ENCODE measurements at regions not wholly inside any gene's neighbourhood (a gene's known extent, or its start where the extent isn't known, plus 50 kb on each side); places are given as distances from the start of the nearest gene placed in this dataset.
"Not testable (repeated sequence)": the region's sequence is repeated elsewhere in the genome, so short reads cannot be mapped to it uniquely, and the experiment has no call there.

GRCh38 chr4:79689740-79690139 is 281.7 kb upstream of the GK2 start:
- no peaks in the 10 kb centered on the region for H3K36me3 ChIP-seq (replicated peaks; ENCODE audit: control insufficient read depth, insufficient read depth, low read length)
- H3K27me3 ChIP-seq (ENCODE audit: control insufficient read depth, insufficient read depth, low read length), result no peaks in the 10 kb centered on the region
- DNase-seq, result no peak
- no peak overlapping the region for H3K4me3 ChIP-seq (ENCODE audit: insufficient read depth, low read depth, low read length)

GRCh38 chr4:79688691-79689090 is 280.7 kb upstream of the GK2 start:
- H3K36me3 ChIP-seq (replicated peaks; ENCODE audit: control insufficient read depth, insufficient read depth, low read length), result no peaks in the 10 kb centered on the region
- no peak for DNase-seq
- no peaks in the 10 kb centered on the region for H3K27me3 ChIP-seq (ENCODE audit: control insufficient read depth, insufficient read depth, low read length)
- no peak overlapping the region for H3K4me3 ChIP-seq (ENCODE audit: insufficient read depth, low read depth, low read length)

GRCh38 chr4:79687006-79687405 is 279.0 kb upstream of the GK2 start:
- H3K36me3 ChIP-seq (replicated peaks; ENCODE audit: control insufficient read depth, insufficient read depth, low read length), result no peaks in the 10 kb centered on the region
- H3K27me3 ChIP-seq (ENCODE audit: control insufficient read depth, insufficient read depth, low read length), result no peaks in the 10 kb centered on the region
- no peak for DNase-seq

GRCh38 chr4:79685542-79685941 is 277.5 kb upstream of the GK2 start:
- Histone ChIP-seq H3K27me3 (ENCODE audit: control insufficient read depth, insufficient read depth, low read length) (no peaks in the 10 kb centered on the region), H3K4me3 (ENCODE audit: insufficient read depth, low read depth, low read length) (no peak overlapping the region), H3K36me3 (replicated peaks; ENCODE audit: control insufficient read depth, insufficient read depth, low read length) (no peaks in the 10 kb centered on the region)
- no peak for DNase-seq

More at GRCh38 chr4:79687006-79687405, 279.0 kb upstream of the GK2 start:
- H3K4me3 ChIP-seq (ENCODE audit: insufficient read depth, low read depth, low read length), result no peak overlapping the region

- H3K4me3 ChIP-seq (ENCODE audit: insufficient read depth, low read depth, low read length), result no peak overlapping the region
- H3K27me3 ChIP-seq (ENCODE audit: control insufficient read depth, insufficient read depth, low read length), result no peaks in the 10 kb centered on the region
- H3K36me3 ChIP-seq (replicated peaks; ENCODE audit: control insufficient read depth, insufficient read depth, low read length), result no peaks in the 10 kb centered on the region
- no peak for DNase-seq
Measured at GRCh38 chr4:79684516-79684915, 276.5 kb upstream of the GK2 start.

- no peaks in the 10 kb centered on the region for H3K36me3 ChIP-seq (replicated peaks; ENCODE audit: control insufficient read depth, insufficient read depth, low read length)
- H3K4me3 ChIP-seq (ENCODE audit: insufficient read depth, low read depth, low read length), result no peak overlapping the region
- H3K27me3 ChIP-seq (ENCODE audit: control insufficient read depth, insufficient read depth, low read length), result no peaks in the 10 kb centered on the region
- no peak for DNase-seq
Measured at GRCh38 chr4:79682801-79683530, 274.9 kb upstream of the GK2 start.

- no peak for DNase-seq
- Histone ChIP-seq H3K36me3 (replicated peaks; ENCODE audit: control insufficient read depth, insufficient read depth, low read length) (no peaks in the 10 kb centered on the region), H3K4me3 (ENCODE audit: insufficient read depth, low read depth, low read length) (no peak overlapping the region), H3K27me3 (ENCODE audit: control insufficient read depth, insufficient read depth, low read length) (no peaks in the 10 kb centered on the region)
Measured at GRCh38 chr4:79682161-79682560, 274.1 kb upstream of the GK2 start.

GRCh38 chr4:79679859-79680258 is 271.8 kb upstream of the GK2 start:
- Histone ChIP-seq H3K27me3 (ENCODE audit: control insufficient read depth, insufficient read depth, low read length) (no peaks in the 10 kb centered on the region), H3K4me3 (ENCODE audit: insufficient read depth, low read depth, low read length) (no peak overlapping the region), H3K36me3 (replicated peaks; ENCODE audit: control insufficient read depth, insufficient read depth, low read length) (no peaks in the 10 kb centered on the region)
- no peak for DNase-seq

- H3K27me3 ChIP-seq (ENCODE audit: control insufficient read depth, insufficient read depth, low read length), result no peaks in the 10 kb centered on the region
- H3K4me3 ChIP-seq (ENCODE audit: insufficient read depth, low read depth, low read length), result no peak overlapping the region
- no peak for DNase-seq
- no peaks in the 10 kb centered on the region for H3K36me3 ChIP-seq (replicated peaks; ENCODE audit: control insufficient read depth, insufficient read depth, low read length)
Measured at GRCh38 chr4:79678472-79679202, 270.6 kb upstream of the GK2 start.

GRCh38 chr4:79676705-79677104 is 268.7 kb upstream of the GK2 start:
- H3K4me3 ChIP-seq (ENCODE audit: insufficient read depth, low read depth, low read length), result no peak overlapping the region
- no peaks in the 10 kb centered on the region for H3K36me3 ChIP-seq (replicated peaks; ENCODE audit: control insufficient read depth, insufficient read depth, low read length)
- DNase-seq, result no peak
- no peaks in the 10 kb centered on the region for H3K27me3 ChIP-seq (ENCODE audit: control insufficient read depth, insufficient read depth, low read length)

GRCh38 chr4:79674906-79675305 is 266.9 kb upstream of the GK2 start:
- not testable (repeated sequence) for DNase-seq; H3K27me3 ChIP-seq (ENCODE audit: control insufficient read depth, insufficient read depth, low read length); H3K36me3 ChIP-seq (replicated peaks; ENCODE audit: control insufficient read depth, insufficient read depth, low read length); H3K4me3 ChIP-seq (ENCODE audit: insufficient read depth, low read depth, low read length)

- H3K36me3 ChIP-seq (replicated peaks; ENCODE audit: control insufficient read depth, insufficient read depth, low read length), result no peaks in the 10 kb centered on the region
- H3K4me3 ChIP-seq (ENCODE audit: insufficient read depth, low read depth, low read length), result no peak overlapping the region
- no peak for DNase-seq
- no peaks in the 10 kb centered on the region for H3K27me3 ChIP-seq (ENCODE audit: control insufficient read depth, insufficient read depth, low read length)
Measured at GRCh38 chr4:79673898-79674297, 265.9 kb upstream of the GK2 start.

GRCh38 chr4:79673377-79673776 is 265.3 kb upstream of the GK2 start:
- H3K27me3 ChIP-seq (ENCODE audit: control insufficient read depth, insufficient read depth, low read length), result no peaks in the 10 kb centered on the region
- no peak for DNase-seq
- H3K4me3 ChIP-seq (ENCODE audit: insufficient read depth, low read depth, low read length), result no peak overlapping the region
- H3K36me3 ChIP-seq (replicated peaks; ENCODE audit: control insufficient read depth, insufficient read depth, low read length), result no peaks in the 10 kb centered on the region

GRCh38 chr4:79666875-79667274 is 258.8 kb upstream of the GK2 start:
- H3K4me3 ChIP-seq (ENCODE audit: insufficient read depth, low read depth, low read length), result no peak overlapping the region
- H3K27me3 ChIP-seq (ENCODE audit: control insufficient read depth, insufficient read depth, low read length), result no peaks in the 10 kb centered on the region
- DNase-seq, result no peak
- no peaks in the 10 kb centered on the region for H3K36me3 ChIP-seq (replicated peaks; ENCODE audit: control insufficient read depth, insufficient read depth, low read length)

- Histone ChIP-seq H3K36me3 (replicated peaks; ENCODE audit: control insufficient read depth, insufficient read depth, low read length) (no peaks in the 10 kb centered on the region), H3K4me3 (ENCODE audit: insufficient read depth, low read depth, low read length) (no peak overlapping the region), H3K27me3 (ENCODE audit: control insufficient read depth, insufficient read depth, low read length) (no peaks in the 10 kb centered on the region)
- DNase-seq, result no peak
Measured at GRCh38 chr4:79666112-79666511, 258.1 kb upstream of the GK2 start.

Measured in H7 (cell line).